A549 (cell line): ENCODE measurements at regions not wholly inside any gene's neighbourhood (a gene's known extent, or its start where the extent isn't known, plus 50 kb on each side); places are given as distances from the start of the nearest gene placed in this dataset.

Experiments
- ATAC-seq, 2 experiments: fragments of 200-7000 bp in 1 of 2; fragments of >200 bp in 1 of 2; cut with Nextera tagmentation in 1 of 2; cut with Tn5 transposase in 1 of 2; 3 replicates each; pipeline versions ENCODE4 v1.8.0 to v1.9.1; 2018 to 2020; ENCODE audit warnings: mild to moderate bottlenecking in 1 of 2, moderate library complexity in 1 of 2
- CTCF ChIA-PET: fragments of 300-600 bp; sonication (Branson Sonifier 250); formaldehyde crosslinking; extraction: SDS; loops from one replicate; lab custom pipeline; 2021; ENCODE audit warnings: antibody characterized with exemption, inconsistent platforms; lab: Yijun Ruan, JAX
- POLR2A ChIA-PET: fragments of 350-600 bp; formaldehyde crosslinking; extraction: SDS; loops from one replicate; lab custom pipeline; 2021; ENCODE audit warnings: antibody characterized with exemption, inconsistent platforms; lab: Yijun Ruan, JAX
- DNase-seq, 2 experiments: peaks; one replicate each; pipeline versions ENCODE4 v3.0.0 to v3.0.0-alpha.2; 2011 to 2016; ENCODE audit warnings: low read depth in 1 of 2, low spot score in 1 of 2
- FAIRE-seq: peaks from 2 replicates; lab custom pipeline; 2011; peaks lifted over from hg19 to GRCh38; lab: Jason Lieb, UNC
- H3K27ac ChIP-seq, 2 experiments: fragments of >200 bp; sonication (Bioruptor Twin); formaldehyde crosslinking; 3 replicates each; pipeline ENCODE4 v1.5.1; 2016 to 2017
- H3K4me1 ChIP-seq: fragments of >200 bp; sonication (Bioruptor Twin); formaldehyde crosslinking; 3 replicates; pipeline ENCODE4 v1.6.1; 2016
- H3K4me2 ChIP-seq: fragments of >200 bp; sonication (Bioruptor Twin); formaldehyde crosslinking; 3 replicates; pipeline ENCODE4 v1.6.1; 2016
- H3K4me3 ChIP-seq: fragments of >200 bp; sonication (Bioruptor Twin); formaldehyde crosslinking; 3 replicates; pipeline ENCODE4 v1.5.1; 2016
- H3K9me3 ChIP-seq: fragments of >200 bp; sonication (Bioruptor Twin); formaldehyde crosslinking; 3 replicates; pipeline ENCODE4 v1.6.1; 2016
- ATOH8 ChIP-seq: fragments of 250-450 bp; sonication (Bioruptor Pico); IDR thresholded peaks from 2 replicates; pipeline ENCODE4 v1.5.0; 2020; ENCODE audit warnings: low read depth, mild to moderate bottlenecking, moderate library complexity
- BCL3 ChIP-seq: fragments of >200 bp; sonication (Bioruptor Twin); formaldehyde crosslinking; IDR thresholded peaks from 3 replicates; pipeline ENCODE4 v1.6.1; 2016
- CBX8 ChIP-seq: fragments of 200-600 bp; sonication (generic); IDR thresholded peaks from 2 replicates; pipeline ENCODE4 v1.6.1; 2016
- CHD4 ChIP-seq: fragments of 200-600 bp; sonication (generic); IDR thresholded peaks from 2 replicates; pipeline ENCODE4 v1.6.1; 2016; ENCODE audit warnings: antibody characterized with exemption, mild to moderate bottlenecking, borderline replicate concordance
- E2F6 ChIP-seq: IDR thresholded peaks from 2 replicates; pipeline ENCODE4 v1.6.1; 2012; ENCODE audit warnings: low read depth, borderline replicate concordance
- EHMT2 ChIP-seq: fragments of 200-600 bp; sonication (generic); IDR thresholded peaks from 2 replicates; pipeline ENCODE4 v1.6.1; 2016; ENCODE audit warnings: antibody characterized with exemption, low read depth, mild to moderate bottlenecking, moderate library complexity
- EP300 ChIP-seq, 2 experiments: fragments of >200 bp; sonication (Bioruptor Twin); formaldehyde crosslinking; IDR thresholded peaks; 2 replicates in 1 of 2; 3 replicates in 1 of 2; pipeline ENCODE4 v1.6.1; 2016 to 2017
- FOSB ChIP-seq: fragments of 250-450 bp; sonication (Bioruptor Pico); IDR thresholded peaks from 2 replicates; pipeline ENCODE4 v1.5.0; 2020; ENCODE audit warnings: mild to moderate bottlenecking, moderate library complexity
- FOXS1 ChIP-seq: fragments of 250-450 bp; sonication (Bioruptor Pico); IDR thresholded peaks from 2 replicates; pipeline ENCODE4 v1.5.0; 2020; ENCODE audit warnings: mild to moderate bottlenecking, moderate library complexity
- HES2 ChIP-seq: fragments of >200 bp; sonication (Bioruptor Twin); formaldehyde crosslinking; IDR thresholded peaks from 2 replicates; pipeline ENCODE4 v1.6.1; 2016
- HEYL ChIP-seq: fragments of 250-450 bp; sonication (Bioruptor Pico); IDR thresholded peaks from 2 replicates; pipeline ENCODE4 v1.8.0; 2021; ENCODE audit warnings: mild to moderate bottlenecking, moderate library complexity
- HOXA7 ChIP-seq: fragments of 250-450 bp; sonication (Bioruptor Pico); IDR thresholded peaks from 2 replicates; pipeline ENCODE4 v1.5.0; 2020; ENCODE audit warnings: mild to moderate bottlenecking, moderate library complexity
- HOXB13 ChIP-seq: fragments of 250-450 bp; sonication (Bioruptor Pico); IDR thresholded peaks from 2 replicates; pipeline ENCODE4 v1.5.0; 2020; ENCODE audit warnings: low read depth, mild to moderate bottlenecking, moderate library complexity
- HOXB5 ChIP-seq: fragments of 250-450 bp; sonication (Bioruptor Pico); IDR thresholded peaks from 2 replicates; pipeline ENCODE4 v1.5.0; 2020; ENCODE audit warnings: mild to moderate bottlenecking, moderate library complexity
- JUNB ChIP-seq: fragments of >200 bp; sonication (Bioruptor Twin); formaldehyde crosslinking; IDR thresholded peaks from 2 replicates; pipeline ENCODE4 v1.6.1; 2016
- MAFK ChIP-seq: fragments of 450-650 bp; IDR thresholded peaks from 2 replicates; pipeline ENCODE4 v1.6.1; 2014; ENCODE audit not compliant: partially characterized antibody
- MAX ChIP-seq: IDR thresholded peaks from 2 replicates; pipeline ENCODE4 v1.6.1; 2012
- MAZ ChIP-seq: fragments of 150-350 bp; IDR thresholded peaks from 2 replicates; pipeline ENCODE4 v1.6.1; 2014; ENCODE audit warnings: antibody characterized with exemption, low read depth, low read length, borderline replicate concordance
- MYC ChIP-seq: IDR thresholded peaks from 2 replicates; pipeline ENCODE4 v1.6.1; 2012; ENCODE audit warnings: mild to moderate bottlenecking, inconsistent platforms, low read length, improper control_type of control experiment, borderline replicate concordance
- NPAS2 ChIP-seq: fragments of 250-450 bp; sonication (Bioruptor Pico); IDR thresholded peaks from 2 replicates; pipeline ENCODE4 v1.8.0; 2022; ENCODE audit warnings: mild to moderate bottlenecking, moderate library complexity, borderline replicate concordance
- PBX3 ChIP-seq: IDR thresholded peaks from 2 replicates; pipeline ENCODE4 v1.6.1; 2012
- PHF8 ChIP-seq: fragments of 200-600 bp; sonication (generic); IDR thresholded peaks from 2 replicates; pipeline ENCODE4 v1.6.1; 2016; ENCODE audit warnings: low read depth, mild to moderate bottlenecking, antibody characterized with exemption, moderate library complexity, borderline replicate concordance
- RAD21 ChIP-seq, 2 experiments: fragments of >200 bp in 1 of 2; sonication (Bioruptor Twin) in 1 of 2; formaldehyde crosslinking in 1 of 2; IDR thresholded peaks in 1 of 2; conservative IDR thresholded peaks in 1 of 2; 2 replicates in 1 of 2; 3 replicates in 1 of 2; pipeline ENCODE4 v1.6.1; 2012 to 2018; ENCODE audit warnings: inconsistent platforms in 1 of 2
- RARB ChIP-seq: fragments of 250-450 bp; sonication (Bioruptor Pico); IDR thresholded peaks from 2 replicates; pipeline ENCODE4 v1.8.0; 2021; ENCODE audit warnings: mild to moderate bottlenecking, moderate library complexity
- SMC3 ChIP-seq: fragments of >200 bp; sonication (Bioruptor Twin); formaldehyde crosslinking; IDR thresholded peaks from 3 replicates; pipeline ENCODE4 v1.6.1; 2018; ENCODE audit warnings: inconsistent platforms
- TFCP2L1 ChIP-seq: fragments of 250-450 bp; sonication (Bioruptor Pico); IDR thresholded peaks from 2 replicates; pipeline ENCODE4 v1.5.0; 2021; ENCODE audit warnings: mild to moderate bottlenecking
- ZC3H11A ChIP-seq: fragments of 450-650 bp; IDR thresholded peaks from 2 replicates; pipeline ENCODE4 v1.6.1; 2014; ENCODE audit warnings: antibody characterized with exemption, mild to moderate bottlenecking
- ZFP36 ChIP-seq: fragments of 450-650 bp; IDR thresholded peaks from 2 replicates; pipeline ENCODE4 v1.6.1; 2014; ENCODE audit warnings: borderline replicate concordance; ENCODE audit not compliant: partially characterized antibody
- ZNF302 ChIP-seq: fragments of 250-450 bp; sonication (Bioruptor Pico); IDR thresholded peaks from 2 replicates; pipeline ENCODE4 v1.9.0; 2021; ENCODE audit warnings: inconsistent platforms, mild to moderate bottlenecking, moderate library complexity
- WGBS: methylation state at CpG from one replicate; pipeline ENCODE4 v1.1.6; 2017; ENCODE audit errors: missing lambda C conversion rate; 5-methylcytosine and 5-hydroxymethylcytosine counted together

GRCh38 chr2:139744273-139744672 is 964.1 kb upstream of the NXPH2 start:
- Histone ChIP-seq H3K27ac (no peak overlapping the region), H3K4me2 (no peak overlapping the region), H3K4me1 (no peaks in the 10 kb centered on the region), H3K9me3 (no peaks in the 10 kb centered on the region), H3K4me3 (no peak overlapping the region)
- no peak for DNase-seq
- TF ChIP-seq MYC (no peak), ZNF302 (no peak), ZFP36 (no peak), MAX (no peak), MAZ (no peak), RARB (CRISPR knock-in tag) (no peak), HOXB5 (CRISPR knock-in tag) (no peak), RAD21 (conservative IDR thresholded peaks at IDR 0.05 in 1 of 2, IDR thresholded peaks at IDR 0.05 in 1 of 2) (no peak), BCL3 (no peak), EHMT2 (no peak), E2F6 (no peak), HOXB13 (no peak), ATOH8 (CRISPR knock-in tag) (no peak), PBX3 (no peak), CBX8 (no peak), SMC3 (no peak), JUNB (no peak), MAFK (no peak)
- POLR2A ChIA-PET: no interaction called here
- WGBS: 5% methylated on average over 4 of the region's 4 CpGs
- CTCF ChIA-PET: interaction anchor here (0.6 kb wide), 1 partner anchor 18 kb away, joined by 3 read pairs; no protein-coding TSS in a partner anchor
- no peak for FAIRE-seq
- no peak for ATAC-seq

- Histone ChIP-seq H3K4me1 (no peaks in the 10 kb centered on the region), H3K9me3 (no peaks in the 10 kb centered on the region), H3K4me2 (no peak overlapping the region), H3K4me3 (no peak overlapping the region), H3K27ac (no peak overlapping the region)
- no peak for DNase-seq
- FAIRE-seq: no peak
- whole genome bisulfite sequencing: 12% methylated on average over 8 of the region's 8 CpGs
- ChIA-PET POLR2A (no interaction called here), CTCF (no interaction called here)
- no peak for TF ChIP-seq EP300 (IDR thresholded peaks at IDR 0.05)
- no peak for TF ChIP-seq FOSB
- TF ChIP-seq CHD4: no peak
- no peak for TF ChIP-seq HOXB13
- no peak for TF ChIP-seq TFCP2L1 (CRISPR knock-in tag)
- no peak for TF ChIP-seq ZC3H11A
- no peak for TF ChIP-seq PHF8
- TF ChIP-seq MYC: no peak
- no peak for TF ChIP-seq HOXA7 (CRISPR knock-in tag)
- no peak for TF ChIP-seq HEYL
- no peak for TF ChIP-seq HES2
- TF ChIP-seq NPAS2 (CRISPR knock-in tag): no peak
- TF ChIP-seq FOXS1 (CRISPR knock-in tag): no peak
- no peak for ATAC-seq
Measured at GRCh38 chr2:139742216-139743172, 962.3 kb upstream of the NXPH2 start.
